ENCODE measurements at regions not wholly inside any gene's neighbourhood (a gene's known extent, or its start where the extent isn't known, plus 50 kb on each side); places are given as distances from the start of the nearest gene placed in this dataset.

DNA sequence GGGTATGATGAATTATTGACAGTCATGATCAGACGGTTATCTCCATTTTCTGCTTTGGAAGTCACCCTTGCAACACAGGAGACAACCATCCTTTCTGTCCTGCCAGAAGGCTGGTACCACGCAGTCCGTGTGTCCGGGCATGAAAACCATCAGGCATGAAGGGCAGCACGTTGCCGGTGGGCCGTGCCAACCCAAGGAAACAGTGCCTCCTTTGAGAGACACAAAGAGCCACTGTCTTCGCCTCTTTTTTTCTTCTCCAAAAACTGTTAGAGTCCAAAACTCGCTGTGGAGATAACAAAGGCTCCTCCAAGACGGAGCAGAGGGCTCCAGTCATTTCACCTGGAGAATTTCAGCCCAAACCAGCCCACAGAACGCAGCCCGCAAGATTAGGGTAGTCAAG is 60.4 kb upstream of the ARHGAP21 start:
- no peak overlapping the region for H3K4me3 ChIP-seq (ENCODE audit: low read length)
- DNase-seq (ENCODE audit: low read depth) = no peak
- TF ChIP-seq, protein P1, sequence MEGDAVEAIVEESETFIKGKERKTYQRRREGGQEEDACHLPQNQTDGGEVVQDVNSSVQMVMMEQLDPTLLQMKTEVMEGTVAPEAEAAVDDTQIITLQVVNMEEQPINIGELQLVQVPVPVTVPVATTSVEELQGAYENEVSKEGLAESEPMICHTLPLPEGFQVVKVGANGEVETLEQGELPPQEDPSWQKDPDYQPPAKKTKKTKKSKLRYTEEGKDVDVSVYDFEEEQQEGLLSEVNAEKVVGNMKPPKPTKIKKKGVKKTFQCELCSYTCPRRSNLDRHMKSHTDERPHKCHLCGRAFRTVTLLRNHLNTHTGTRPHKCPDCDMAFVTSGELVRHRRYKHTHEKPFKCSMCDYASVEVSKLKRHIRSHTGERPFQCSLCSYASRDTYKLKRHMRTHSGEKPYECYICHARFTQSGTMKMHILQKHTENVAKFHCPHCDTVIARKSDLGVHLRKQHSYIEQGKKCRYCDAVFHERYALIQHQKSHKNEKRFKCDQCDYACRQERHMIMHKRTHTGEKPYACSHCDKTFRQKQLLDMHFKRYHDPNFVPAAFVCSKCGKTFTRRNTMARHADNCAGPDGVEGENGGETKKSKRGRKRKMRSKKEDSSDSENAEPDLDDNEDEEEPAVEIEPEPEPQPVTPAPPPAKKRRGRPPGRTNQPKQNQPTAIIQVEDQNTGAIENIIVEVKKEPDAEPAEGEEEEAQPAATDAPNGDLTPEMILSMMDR (IDR thresholded peaks at IDR 0.05; ENCODE audit: insufficient read depth, low read depth, low read length, missing control alignments) = no peak

GRCh38 chr10:24783504-24783903 is 59.8 kb upstream of the ARHGAP21 start:
- TF ChIP-seq, protein P1 (IDR thresholded peaks at IDR 0.05; ENCODE audit: insufficient read depth, low read depth, low read length, missing control alignments) = no peak
- no peak overlapping the region for H3K4me3 ChIP-seq (ENCODE audit: low read length)
- DNase-seq (ENCODE audit: low read depth) = no peak

DNA sequence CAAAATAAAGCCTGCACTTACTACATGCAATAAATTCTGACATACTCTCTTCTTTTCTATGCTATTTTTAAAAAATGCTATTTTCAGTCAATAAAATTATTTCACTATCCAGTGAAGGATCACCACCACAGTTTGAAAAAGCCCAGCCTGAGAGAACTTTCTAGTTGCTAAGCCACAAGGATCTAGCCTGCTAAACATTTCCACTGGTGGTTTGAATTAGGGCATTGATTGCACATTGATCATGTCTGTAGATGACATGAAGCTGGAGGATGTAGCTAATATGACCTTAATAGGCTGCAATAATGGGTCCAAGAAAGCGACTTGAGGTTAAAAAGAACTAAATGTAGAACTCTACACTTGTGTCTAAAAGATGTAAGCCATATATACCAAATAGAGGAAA is 56.0 kb upstream of the ARHGAP21 start:
- TF ChIP-seq, protein P1 (IDR thresholded peaks at IDR 0.05; ENCODE audit: insufficient read depth, low read depth, low read length, missing control alignments) = no peak
- DNase-seq (ENCODE audit: low read depth) = no peak

DNA sequence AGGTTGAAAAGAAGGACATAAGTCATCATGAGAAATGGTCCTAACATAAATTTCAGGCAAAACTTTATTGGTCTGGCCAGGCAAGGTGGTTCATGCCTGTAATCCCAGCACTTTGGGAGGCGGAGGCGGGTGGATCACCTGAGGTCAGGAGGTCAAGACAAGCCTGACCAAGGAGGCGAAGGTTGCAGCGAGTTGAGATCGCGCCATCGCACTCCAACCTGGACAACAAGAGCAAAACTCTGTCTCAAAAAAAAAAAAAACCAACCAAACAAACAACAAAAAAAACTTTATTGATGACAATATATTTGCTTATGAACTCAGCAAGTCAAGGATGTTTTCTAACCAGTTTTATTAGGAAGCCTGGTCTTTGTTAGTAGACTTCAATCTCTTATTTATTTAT is 54.6 kb upstream of the ARHGAP21 start:
- TF ChIP-seq, protein P1 (IDR thresholded peaks at IDR 0.05; ENCODE audit: insufficient read depth, low read depth, low read length, missing control alignments) = no peak
- no peak for DNase-seq (ENCODE audit: low read depth)
- no peak overlapping the region for H3K4me3 ChIP-seq (ENCODE audit: low read length)

More for the DNA sequence above, 56.0 kb upstream of the ARHGAP21 start:
- no peak overlapping the region for H3K4me3 ChIP-seq (ENCODE audit: low read length)

DNA sequence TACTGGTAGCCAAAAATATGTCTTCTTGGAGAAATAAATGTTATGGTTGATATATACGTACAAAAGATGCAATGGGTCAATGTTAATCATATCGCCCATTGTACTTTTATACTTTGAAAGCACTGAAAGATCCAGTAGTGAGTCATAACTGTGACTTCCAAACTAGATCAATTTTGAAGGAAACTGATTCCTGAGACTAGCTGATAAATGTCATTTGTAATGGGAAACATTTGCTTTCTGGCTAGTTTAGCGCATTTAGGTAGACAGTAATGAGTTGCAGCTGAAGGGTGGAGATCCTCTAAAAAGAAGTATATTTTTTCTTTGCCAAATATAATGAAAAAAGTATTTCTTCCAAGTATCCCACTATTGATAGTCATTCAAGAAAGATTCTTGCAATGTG is 53.5 kb upstream of the ARHGAP21 start:
- H3K4me3 ChIP-seq (ENCODE audit: low read length) = no peak overlapping the region
- TF ChIP-seq, protein P1 (IDR thresholded peaks at IDR 0.05; ENCODE audit: insufficient read depth, low read depth, low read length, missing control alignments) = no peak
- no peak for DNase-seq (ENCODE audit: low read depth)

- no peak overlapping the region for H3K4me3 ChIP-seq (ENCODE audit: low read length)
- no peak for DNase-seq (ENCODE audit: low read depth)
- TF ChIP-seq, protein P1 (IDR thresholded peaks at IDR 0.05; ENCODE audit: insufficient read depth, low read depth, low read length, missing control alignments) = no peak
These were observed 50.4 kb upstream of the ARHGAP21 start for GRCh38 chr10:24773939-24774589.

Data from epithelial cell of esophagus (primary cell).